ENCODE measurements at regions not wholly inside any gene's neighbourhood (a gene's known extent, or its start where the extent isn't known, plus 50 kb on each side); places are given as distances from the start of the nearest gene placed in this dataset.

- no peak for TF ChIP-seq ZNF18 (CRISPR knock-in tag; IDR thresholded peaks at IDR 0.05; ENCODE audit: insufficient replicate concordance)
- TF ChIP-seq ZNF263 (CRISPR knock-in tag; IDR thresholded peaks at IDR 0.05) = no peak
- TF ChIP-seq HDAC1 (CRISPR knock-in tag; IDR thresholded peaks at IDR 0.05) = no peak
- TF ChIP-seq ZNF496 (CRISPR knock-in tag; IDR thresholded peaks at IDR 0.05; ENCODE audit: insufficient replicate concordance) = no peak
- TF ChIP-seq DMTF1 (CRISPR knock-in tag; IDR thresholded peaks at IDR 0.05) = no peak
- no peak for TF ChIP-seq ZSCAN22 (CRISPR knock-in tag; IDR thresholded peaks at IDR 0.05)
Measured at GRCh38 chr22:48504519-48505140, 1323.0 kb downstream of the BRD1 start (continued).

- ChIA-PET POLR2A (no interaction called here), CTCF (ENCODE audit: low intra/inter-chr PET ratio, low total read pairs) (no interaction called here)
- no peak for TF ChIP-seq ZNF616 (CRISPR knock-in tag; IDR thresholded peaks at IDR 0.05; ENCODE audit: low read depth)
- no peak for TF ChIP-seq ZSCAN22 (CRISPR knock-in tag; IDR thresholded peaks at IDR 0.05)
- TF ChIP-seq HMGXB4 (CRISPR knock-in tag; IDR thresholded peaks at IDR 0.05; ENCODE audit: borderline replicate concordance in 1 of 2, low read depth in 1 of 2) = no peak
- no peak for TF ChIP-seq ZNF207 (IDR thresholded peaks at IDR 0.05; ENCODE audit: borderline replicate concordance)
- TF ChIP-seq NR2F2 (IDR thresholded peaks at IDR 0.05; ENCODE audit: borderline replicate concordance, low read depth) = no peak
- no peak for TF ChIP-seq POLR2G (IDR thresholded peaks at IDR 0.05; ENCODE audit: low read depth, low read length)
- TF ChIP-seq CBX1 (IDR thresholded peaks at IDR 0.05; ENCODE audit: low read depth) = no peak
- TF ChIP-seq CENPX (CRISPR knock-in tag; IDR thresholded peaks at IDR 0.05) = no peak
- no peaks in the 10 kb centered on the region for H3K36me3 ChIP-seq (replicated peaks in 1 of 2; ENCODE audit: control insufficient read depth in 1 of 2, insufficient read depth in 2 of 2, low read length in 2 of 2)
- peaks cover 7% of the 10 kb centered on the region; the same call in 1 of the 2 replicates for H3K4me1 ChIP-seq (ENCODE audit: insufficient read depth, low read length)
- no peaks in the 10 kb centered on the region for H3K79me2 ChIP-seq (ENCODE audit: insufficient read depth, low read length)
- no peak overlapping the region for H3K9ac ChIP-seq (ENCODE audit: insufficient read depth, low read depth, low read length)
- H3K4me2 ChIP-seq (ENCODE audit: low read depth, low read length) = no peak overlapping the region
- H3K4me3 ChIP-seq (replicated peaks in 1 of 3; ENCODE audit: insufficient read depth in 1 of 3, low read depth in 2 of 3, low read length in 3 of 3) = no peak overlapping the region
- ATAC-seq = no peak
- in situ Hi-C loops (cut with HindIII; ENCODE audit: extremely low pct_ligation_motif_present, low pct_unique_long_range_greater_than_20kb) = no loop called here
- H2AFZ ChIP-seq (ENCODE audit: low read length) = no peak overlapping the region
- no peak overlapping the region for H3K27ac ChIP-seq (ENCODE audit: extremely low read length, insufficient read depth, low read length)
- DNase-seq (ENCODE audit: low spot score) = no peak
- BruUV-seq (replicated peaks) = no TSS peak
- H3K27me3 ChIP-seq (ENCODE audit: control insufficient read depth in 1 of 2, insufficient read depth in 2 of 2, low read length in 2 of 2) = peaks cover 15 to 62% of the 10 kb centered on the region in 2 experiments
- H3K9me3 ChIP-seq (ENCODE audit: low read length) = no peaks in the 10 kb centered on the region
- no peak for FAIRE-seq
- no CpG with 5 or more reads among the region's 9 CpGs for WGBS (ENCODE audit: low lambda C conversion rate)
- intact Hi-C loops (cut with micrococcal nuclease; ENCODE audit: unreplicated experiment) = no loop called here
- no peaks in the 10 kb centered on the region for H4K20me1 ChIP-seq (ENCODE audit: insufficient read depth, low read length)
Measured at GRCh38 chr22:48503876-48504275, 1323.8 kb downstream of the BRD1 start.

All from HepG2 (cell line).